Vagina (tissue), 2 donors: ENCODE measurements at regions not wholly inside any gene's neighbourhood (a gene's known extent, or its start where the extent isn't known, plus 50 kb on each side); places are given as distances from the start of the nearest gene placed in this dataset.

Experiments
- DNase-seq, 2 donors: peaks; one replicate each; pipeline ENCODE4 v3.0.0-alpha.2; 2017; ENCODE audit errors: extremely low spot score in 2 of 2
- H3K27ac ChIP-seq: fragments of 200-600 bp; sonication (generic); one replicate; pipeline ENCODE4 v1.5.1; 2019
- H3K27me3 ChIP-seq: fragments of 200-600 bp; sonication (generic); one replicate; pipeline ENCODE4 v1.5.1; 2019
- H3K36me3 ChIP-seq, 2 donors: fragments of 200-600 bp; sonication (generic); one replicate each; pipeline ENCODE4 v1.5.1; 2017 to 2019
- H3K4me1 ChIP-seq: fragments of 200-600 bp; sonication (generic); one replicate; pipeline ENCODE4 v1.5.1; 2019
- H3K4me3 ChIP-seq, 2 donors: fragments of 200-600 bp; sonication (generic); 1 replicate in 1 of 2; 2 replicates in 1 of 2; pipeline ENCODE4 v1.5.1; 2016 to 2019
- H3K9me3 ChIP-seq: fragments of 200-600 bp; sonication (generic); one replicate; pipeline ENCODE4 v1.5.1; 2019
- POLR2A ChIP-seq, 2 donors: fragments of 450-650 bp; IDR thresholded peaks; one replicate each; pipeline ENCODE4 v1.6.1; 2017; ENCODE audit warnings: antibody characterized with exemption in 2 of 2, mild to moderate bottlenecking in 2 of 2, moderate library complexity in 2 of 2
- POLR2AphosphoS5 ChIP-seq, 2 donors: sonication (generic); formaldehyde crosslinking; IDR thresholded peaks; one replicate each; pipeline ENCODE4 v1.9.0; 2017; ENCODE audit warnings: antibody characterized with exemption in 2 of 2, mild to moderate bottlenecking in 2 of 2, low read depth in 1 of 2; ENCODE audit not compliant: insufficient read depth in 1 of 2
- intact Hi-C: fragments of 100-400 bp; cut with DNase I; formaldehyde crosslinking; loops from one replicate; pipeline ENCODE4 v1.15.1; 2023
- TF ChIP-seq, protein P1 (sequence below), 3 experiments: fragments of 450-650 bp in 2 of 3; fragments of 200-600 bp in 1 of 3; sonication (generic) in 1 of 3; IDR thresholded peaks; one replicate each; pipeline ENCODE4 v1.5.1; 2017 to 2019; ENCODE audit warnings: antibody characterized with exemption in 3 of 3, mild to moderate bottlenecking in 2 of 3, moderate library complexity in 2 of 3

DNA sequence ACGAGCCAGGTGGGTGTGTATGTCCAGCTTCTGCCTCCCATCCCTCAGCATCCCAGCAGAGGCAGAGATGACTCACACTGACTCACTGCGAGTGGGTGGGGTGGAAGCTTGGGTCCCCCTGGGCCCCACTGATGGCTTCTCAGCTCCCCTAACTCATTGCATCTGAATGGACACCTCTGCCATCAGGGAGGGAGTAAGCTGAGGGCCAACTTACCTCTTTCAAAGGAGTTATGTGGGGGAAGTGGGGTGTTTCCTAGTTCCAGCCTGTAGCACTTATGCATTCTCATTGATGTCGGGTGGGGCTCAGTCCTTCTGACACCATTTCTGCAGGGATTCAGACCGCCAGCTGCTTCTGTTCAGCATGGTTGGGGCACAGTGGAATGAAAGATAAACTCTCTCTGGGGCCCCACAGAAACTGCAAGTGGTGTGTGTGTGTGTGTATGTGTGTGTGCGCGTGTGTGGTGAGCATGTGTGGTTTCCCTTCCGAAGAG is 1425.8 kb downstream of the TBC1D22A start:
- peaks cover 4% of the 10 kb centered on the region for H3K9me3 ChIP-seq
- DNase-seq, result peak in 1 of 2 donors; percentile 43
- H3K4me3 ChIP-seq, result no peak overlapping the region
- H3K27me3 ChIP-seq, result no peaks in the 10 kb centered on the region
- intact Hi-C loops, result no loop called here
- TF ChIP-seq, protein P1, sequence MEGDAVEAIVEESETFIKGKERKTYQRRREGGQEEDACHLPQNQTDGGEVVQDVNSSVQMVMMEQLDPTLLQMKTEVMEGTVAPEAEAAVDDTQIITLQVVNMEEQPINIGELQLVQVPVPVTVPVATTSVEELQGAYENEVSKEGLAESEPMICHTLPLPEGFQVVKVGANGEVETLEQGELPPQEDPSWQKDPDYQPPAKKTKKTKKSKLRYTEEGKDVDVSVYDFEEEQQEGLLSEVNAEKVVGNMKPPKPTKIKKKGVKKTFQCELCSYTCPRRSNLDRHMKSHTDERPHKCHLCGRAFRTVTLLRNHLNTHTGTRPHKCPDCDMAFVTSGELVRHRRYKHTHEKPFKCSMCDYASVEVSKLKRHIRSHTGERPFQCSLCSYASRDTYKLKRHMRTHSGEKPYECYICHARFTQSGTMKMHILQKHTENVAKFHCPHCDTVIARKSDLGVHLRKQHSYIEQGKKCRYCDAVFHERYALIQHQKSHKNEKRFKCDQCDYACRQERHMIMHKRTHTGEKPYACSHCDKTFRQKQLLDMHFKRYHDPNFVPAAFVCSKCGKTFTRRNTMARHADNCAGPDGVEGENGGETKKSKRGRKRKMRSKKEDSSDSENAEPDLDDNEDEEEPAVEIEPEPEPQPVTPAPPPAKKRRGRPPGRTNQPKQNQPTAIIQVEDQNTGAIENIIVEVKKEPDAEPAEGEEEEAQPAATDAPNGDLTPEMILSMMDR (IDR thresholded peaks at IDR 0.05), result no peak
- TF ChIP-seq POLR2AphosphoS5 (IDR thresholded peaks at IDR 0.05; ENCODE audit: insufficient read depth in 1 of 2, low read depth in 1 of 2) (no peak), POLR2A (IDR thresholded peaks at IDR 0.05) (no peak)
- no peaks in the 10 kb centered on the region for H3K36me3 ChIP-seq
- H3K27ac ChIP-seq, result no peak overlapping the region
- no peaks in the 10 kb centered on the region for H3K4me1 ChIP-seq

DNA sequence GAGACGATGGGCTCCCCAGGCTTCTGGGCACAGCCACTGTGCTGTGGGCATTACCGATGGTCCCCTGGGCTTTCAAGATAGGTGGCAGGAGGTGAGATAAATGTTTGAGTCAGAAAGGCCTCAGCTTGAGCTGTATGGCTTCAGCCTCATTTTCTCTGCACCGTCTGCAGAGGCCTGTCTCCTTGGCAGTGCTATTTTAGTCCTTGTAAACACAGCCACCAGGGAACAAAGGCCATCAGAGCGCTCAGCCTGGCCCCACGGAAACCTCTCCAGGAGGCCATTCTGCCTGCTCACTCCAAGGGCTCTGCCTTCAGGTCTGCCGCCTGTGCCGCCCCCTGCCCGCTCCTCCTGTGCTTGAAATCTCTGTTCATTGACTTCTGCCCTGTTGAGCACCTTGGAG is 1424.9 kb downstream of the TBC1D22A start:
- no peaks in the 10 kb centered on the region for H3K36me3 ChIP-seq
- H3K4me1 ChIP-seq, result no peaks in the 10 kb centered on the region
- no peak overlapping the region for H3K27ac ChIP-seq
- intact Hi-C loops, result no loop called here
- DNase-seq, result peak in 1 of 2 donors; percentile 74
- H3K4me3 ChIP-seq, result no peak overlapping the region
- no peaks in the 10 kb centered on the region for H3K27me3 ChIP-seq
- H3K9me3 ChIP-seq, result peaks cover 4% of the 10 kb centered on the region
- TF ChIP-seq POLR2A (IDR thresholded peaks at IDR 0.05) (no peak), POLR2AphosphoS5 (IDR thresholded peaks at IDR 0.05; ENCODE audit: insufficient read depth in 1 of 2, low read depth in 1 of 2) (no peak)
- TF ChIP-seq, protein P1 (IDR thresholded peaks at IDR 0.05), result no peak

DNA sequence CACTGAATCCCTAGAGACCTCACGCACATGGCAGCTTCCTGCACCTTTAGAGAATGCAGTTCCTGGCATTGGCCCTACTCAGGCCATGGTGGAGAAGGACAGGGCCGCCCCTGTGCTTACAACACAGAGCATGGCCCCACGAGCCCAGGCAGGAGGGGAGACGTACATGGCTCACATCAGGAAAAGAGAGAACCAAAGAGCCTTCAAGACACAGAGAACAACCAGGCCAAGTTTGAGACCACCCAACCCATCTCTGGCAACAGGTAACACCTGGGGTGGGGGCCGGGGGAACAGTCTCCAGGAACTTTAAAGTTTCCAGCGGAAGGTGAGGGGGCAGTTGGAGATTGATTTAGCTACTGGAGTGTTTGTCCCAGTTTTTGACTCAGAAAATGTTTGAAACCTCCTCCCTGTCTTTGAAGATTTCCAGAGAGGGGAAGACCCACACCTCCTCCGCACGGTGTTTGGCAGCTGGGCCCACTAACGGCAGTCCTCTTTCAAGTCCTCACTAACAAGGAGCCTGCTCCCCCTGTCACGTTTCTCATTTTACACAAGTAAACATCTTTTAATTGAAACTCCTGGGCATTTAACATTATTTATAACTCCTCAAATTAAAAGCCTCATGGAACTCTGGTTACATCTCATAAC is 1423.8 kb downstream of the TBC1D22A start:
- Histone ChIP-seq H3K4me3 (no peak overlapping the region), H3K9me3 (peaks cover 4% of the 10 kb centered on the region), H3K27ac (no peak overlapping the region), H3K27me3 (no peaks in the 10 kb centered on the region), H3K4me1 (no peaks in the 10 kb centered on the region), H3K36me3 (no peaks in the 10 kb centered on the region)
- intact Hi-C loops, result no loop called here
- DNase-seq, result peak; percentile 22 to 64
- no peak for TF ChIP-seq POLR2A (IDR thresholded peaks at IDR 0.05)
- TF ChIP-seq POLR2AphosphoS5 (IDR thresholded peaks at IDR 0.05; ENCODE audit: insufficient read depth in 1 of 2, low read depth in 1 of 2), result no peak
- TF ChIP-seq, protein P1 (IDR thresholded peaks at IDR 0.05), result no peak

DNA sequence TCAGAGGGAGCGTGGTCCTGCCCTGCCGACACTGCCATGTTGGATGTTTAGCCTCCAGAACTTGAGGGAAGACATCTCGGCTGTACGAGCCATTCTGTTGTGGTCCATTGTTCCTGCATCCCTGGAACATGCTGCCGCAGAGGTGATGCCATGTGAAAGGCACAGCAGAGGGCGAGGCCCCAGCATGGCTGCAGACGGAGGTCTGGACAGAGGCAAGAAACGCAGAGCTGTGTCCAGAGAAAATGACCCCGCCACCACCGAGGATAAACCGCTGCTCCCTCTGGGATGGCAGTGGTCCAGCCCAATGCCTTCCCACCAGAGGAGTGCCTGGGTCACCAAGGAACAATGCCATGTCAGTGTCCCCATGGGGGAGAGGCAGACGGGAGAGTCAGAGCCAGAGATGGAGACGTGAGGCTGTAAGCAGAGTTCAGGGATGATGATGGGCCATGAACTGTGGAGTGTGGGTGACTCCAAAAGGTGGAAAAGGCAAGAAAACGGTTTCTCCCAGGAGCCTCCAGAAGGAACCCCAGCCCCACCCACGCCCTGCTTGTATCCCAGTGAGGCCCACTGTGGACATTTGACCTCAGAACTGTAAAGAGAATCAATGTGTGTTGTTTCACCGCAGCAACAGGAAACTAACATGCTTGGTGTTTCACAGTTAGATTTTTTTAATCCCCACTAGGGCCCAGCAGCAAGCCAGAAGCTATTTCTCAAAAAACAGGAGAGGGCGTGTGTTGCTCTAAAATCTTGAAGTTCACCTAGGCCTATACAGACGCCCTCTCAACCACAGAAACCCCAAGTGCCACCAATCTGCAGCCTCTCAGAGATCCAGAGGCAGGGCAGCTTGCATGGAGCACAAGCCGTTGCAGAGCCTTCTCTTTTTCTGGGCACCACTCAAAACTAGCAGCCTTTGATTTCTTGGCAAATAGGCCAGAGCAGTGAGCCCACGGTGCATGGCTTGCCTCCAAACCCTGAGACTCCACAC is 1422.9 kb downstream of the TBC1D22A start:
- peaks cover 2% of the 10 kb centered on the region for H3K9me3 ChIP-seq
- peak in 1 of 2 donors; percentile 72 for DNase-seq
- no peak for TF ChIP-seq POLR2A (IDR thresholded peaks at IDR 0.05)
- TF ChIP-seq, protein P1 (IDR thresholded peaks at IDR 0.05), result no peak
- no peak overlapping the region for H3K4me3 ChIP-seq
- no peaks in the 10 kb centered on the region for H3K27me3 ChIP-seq
- H3K4me1 ChIP-seq, result no peaks in the 10 kb centered on the region
- H3K27ac ChIP-seq, result no peak overlapping the region
- intact Hi-C loops, result no loop called here
- H3K36me3 ChIP-seq, result no peaks in the 10 kb centered on the region
